Keratinocyte (primary cell): ENCODE measurements at regions not wholly inside any gene's neighbourhood (a gene's known extent, or its start where the extent isn't known, plus 50 kb on each side); places are given as distances from the start of the nearest gene placed in this dataset.

Source experiments
- CTCF ChIP-seq, 3 experiments: IDR thresholded peaks in 1 of 3; conservative IDR thresholded peaks in 1 of 3; optimal IDR thresholded peaks in 1 of 3; 2 replicates in 2 of 3; 3 replicates in 1 of 3; pipeline versions ENCODE3 to v1.5.1; 2011; ENCODE audit warnings: low read length in 3 of 3, mild to moderate bottlenecking in 3 of 3, moderate library complexity in 2 of 3, control low read depth in 1 of 3, inconsistent platforms in 1 of 3; ENCODE audit not compliant: insufficient read depth in 2 of 3; ENCODE audit errors: extremely low read depth in 1 of 3
- EZH2 ChIP-seq: IDR thresholded peaks from one replicate; pipeline ENCODE4 v1.6.1; 2012; ENCODE audit warnings: inconsistent platforms, mild to moderate bottlenecking, low read length, moderate library complexity

GRCh38 chr11:37199082-37199481, 601.0 kb upstream of the RAG2 start:
- no peak for TF ChIP-seq CTCF (optimal IDR thresholded peaks at IDR 0.05 in 1 of 3, IDR thresholded peaks at IDR 0.05 in 1 of 3, conservative IDR thresholded peaks at IDR 0.05 in 1 of 3; ENCODE audit: extremely low read depth in 1 of 3, insufficient read depth in 2 of 3, low read length in 3 of 3)
- TF ChIP-seq EZH2: no peak
